CD8-positive, alpha-beta memory T cell (primary cell): ENCODE measurements at regions not wholly inside any gene's neighbourhood (a gene's known extent, or its start where the extent isn't known, plus 50 kb on each side); places are given as distances from the start of the nearest gene placed in this dataset.
"Not testable (repeated sequence)": the region's sequence is repeated elsewhere in the genome, so short reads cannot be mapped to it uniquely, and the experiment has no call there.

ENCODE experiments used
- CTCF ChIA-PET: fragments of 350-600 bp; sonication (Branson Sonifier 250); formaldehyde crosslinking; loops from one replicate; lab custom pipeline; 2021; ENCODE audit warnings: antibody characterized with exemption; lab: Charles Lee
- POLR2A ChIA-PET: fragments of 350-600 bp; sonication (Branson Sonifier 250); formaldehyde crosslinking; loops from one replicate; lab custom pipeline; 2021; ENCODE audit warnings: antibody characterized with exemption; lab: Charles Lee
- DNase-seq, 5 donors: peaks; one replicate each; pipeline versions ENCODE4 v3.0.0 to v3.0.0-alpha.2; 2020 to 2022; ENCODE audit warnings: mixed read lengths in 1 of 5
- H3K27ac ChIP-seq: one replicate; pipeline ENCODE4 v1.7.0; 2013; ENCODE audit warnings: low read depth, mild to moderate bottlenecking, low read length, moderate library complexity
- H3K27me3 ChIP-seq: 2 replicates; pipeline ENCODE4 v1.7.0; 2013; ENCODE audit warnings: low read length, mild to moderate bottlenecking; ENCODE audit not compliant: insufficient read depth, poor library complexity, severe bottlenecking
- H3K36me3 ChIP-seq: 2 replicates; pipeline ENCODE4 v1.7.0; 2013; ENCODE audit warnings: mild to moderate bottlenecking, low read length, moderate library complexity; ENCODE audit not compliant: insufficient read depth
- H3K4me1 ChIP-seq: 2 replicates; pipeline ENCODE4 v1.7.0; 2013; ENCODE audit warnings: mild to moderate bottlenecking, low read length, moderate library complexity; ENCODE audit not compliant: insufficient read depth
- H3K4me3 ChIP-seq: 2 replicates; pipeline ENCODE4 v1.7.0; 2013; ENCODE audit warnings: mild to moderate bottlenecking, low read length
- H3K9me3 ChIP-seq: 2 replicates; pipeline ENCODE4 v1.7.0; 2013; ENCODE audit warnings: mild to moderate bottlenecking, low read length
- H3K27ac Mint-ChIP-seq, 8 donors: one replicate each; pipeline ENCODE4 v1.8.0; 2020 to 2021; ENCODE audit warnings: mixed read lengths in 8 of 8, mild to moderate bottlenecking in 6 of 8, inconsistent platforms in 3 of 8, moderate library complexity in 3 of 8
- H3K27me3 Mint-ChIP-seq, 2 donors: one replicate each; pipeline ENCODE4 v1.8.0; 2020 to 2021; ENCODE audit warnings: mixed read lengths in 2 of 2, mild to moderate bottlenecking in 1 of 2, moderate library complexity in 1 of 2
- H3K36me3 Mint-ChIP-seq, 3 donors: one replicate each; pipeline ENCODE4 v1.8.0; 2020 to 2021; ENCODE audit warnings: mixed read lengths in 3 of 3, inconsistent platforms in 1 of 3, mild to moderate bottlenecking in 1 of 3
- H3K4me1 Mint-ChIP-seq, 3 donors: one replicate each; pipeline ENCODE4 v1.8.0; 2020 to 2021; ENCODE audit warnings: mixed read lengths in 3 of 3, inconsistent platforms in 1 of 3, mild to moderate bottlenecking in 1 of 3
- H3K4me3 Mint-ChIP-seq, 7 donors: one replicate each; pipeline ENCODE4 v1.8.0; 2020 to 2021; ENCODE audit warnings: mixed read lengths in 7 of 7, mild to moderate bottlenecking in 6 of 7, moderate library complexity in 4 of 7, inconsistent platforms in 2 of 7
- H3K9me3 Mint-ChIP-seq, 5 donors: one replicate each; pipeline ENCODE4 v1.8.0; 2020 to 2022; ENCODE audit warnings: mixed read lengths in 5 of 5, mild to moderate bottlenecking in 3 of 5, moderate library complexity in 2 of 5, inconsistent platforms in 1 of 5

DNA sequence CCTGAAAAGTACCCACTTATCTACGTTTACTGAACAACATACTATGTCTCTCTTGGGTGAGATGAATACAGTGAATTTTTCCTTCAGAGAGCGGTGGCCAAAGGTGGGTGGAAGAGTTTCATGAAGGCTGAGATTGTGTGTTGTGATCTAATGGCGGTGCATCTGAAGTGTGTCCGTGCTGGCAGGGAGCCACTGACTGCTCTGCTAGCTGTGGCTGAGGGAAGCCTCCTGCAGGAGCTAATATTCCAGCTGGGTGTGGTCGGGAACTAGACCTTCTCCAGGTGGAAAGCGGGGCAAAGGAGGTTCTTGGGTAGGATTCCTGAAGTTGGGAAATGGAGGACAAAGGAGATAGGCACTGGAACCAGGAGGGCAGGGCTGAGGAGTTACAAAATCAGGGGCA, 69.2 kb upstream of the GRB10 start:
- Histone ChIP-seq H3K27me3 (no peaks in the 10 kb centered on the region), H3K4me1 (no peaks in the 10 kb centered on the region), H3K36me3 (no peaks in the 10 kb centered on the region), H3K4me3 (no peak overlapping the region), H3K27ac (no peak overlapping the region), H3K9me3 (no peaks in the 10 kb centered on the region)
- H3K27me3 Mint-ChIP-seq: peaks cover 0 to 8% of the 10 kb centered on the region in 2 donors
- H3K4me3 Mint-ChIP-seq: no peak overlapping the region
- no peaks in the 10 kb centered on the region for H3K36me3 Mint-ChIP-seq
- H3K4me1 Mint-ChIP-seq: no peaks in the 10 kb centered on the region
- peaks cover 0 to 4% (median 0%) of the 10 kb centered on the region in 5 donors for H3K9me3 Mint-ChIP-seq
- no peak overlapping the region for H3K27ac Mint-ChIP-seq
- POLR2A ChIA-PET: no interaction called here
- no peak for DNase-seq
- CTCF ChIA-PET: no interaction called here

DNA sequence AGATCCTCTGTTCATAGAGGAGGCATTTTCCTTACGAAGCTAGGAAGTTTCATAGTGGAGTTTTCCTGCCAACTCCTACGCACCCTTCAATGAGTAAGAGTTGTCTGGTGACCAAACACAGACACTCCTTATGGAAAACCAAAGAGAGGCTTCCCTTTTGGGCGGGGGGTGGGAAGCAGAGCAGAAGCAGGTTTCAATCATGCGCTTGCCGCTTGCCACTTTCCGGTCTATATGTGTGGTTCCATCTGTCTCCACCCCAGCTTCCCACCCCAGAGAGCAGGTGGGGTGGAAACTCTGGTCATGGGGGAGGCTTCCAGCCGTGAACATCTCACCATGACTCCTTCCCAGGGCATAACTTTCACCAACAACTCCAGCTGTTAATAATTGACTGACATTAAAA, 68.8 kb upstream of the GRB10 start:
- Histone ChIP-seq H3K27ac (no peak overlapping the region), H3K36me3 (no peaks in the 10 kb centered on the region), H3K9me3 (no peaks in the 10 kb centered on the region), H3K4me1 (no peaks in the 10 kb centered on the region), H3K4me3 (no peak overlapping the region), H3K27me3 (no peaks in the 10 kb centered on the region)
- Mint-ChIP-seq H3K4me1 (no peaks in the 10 kb centered on the region), H3K36me3 (no peaks in the 10 kb centered on the region), H3K4me3 (no peak overlapping the region), H3K27me3 (peaks cover 0 to 8% of the 10 kb centered on the region in 2 donors), H3K27ac (no peak overlapping the region), H3K9me3 (peaks cover 0 to 5% (median 0%) of the 10 kb centered on the region in 5 donors)
- DNase-seq: no peak
- CTCF ChIA-PET: no interaction called here
- POLR2A ChIA-PET: no interaction called here

DNA sequence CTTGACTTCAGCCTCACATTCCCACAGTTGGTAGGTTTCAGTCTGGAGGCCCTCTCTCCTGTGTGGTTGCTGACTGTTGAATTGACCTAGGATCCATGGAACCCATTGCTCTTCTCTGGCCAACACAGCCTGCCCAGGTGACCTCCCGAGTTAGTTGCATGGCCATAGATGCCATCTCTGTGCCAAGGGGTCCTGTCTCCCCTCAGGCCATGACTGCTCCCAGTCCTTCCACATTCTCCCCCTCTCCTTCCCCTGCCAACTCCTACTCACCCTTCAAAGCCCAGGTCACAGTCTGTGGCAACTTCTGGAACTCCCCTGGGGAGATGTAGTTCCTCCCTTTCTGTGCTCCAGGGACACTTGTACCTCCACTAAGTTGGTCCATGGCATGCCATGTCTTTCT, 67.3 kb upstream of the GRB10 start:
- DNase-seq: no peak
- peaks cover 0 to 11% (median 3%) of the 10 kb centered on the region in 5 donors for H3K9me3 Mint-ChIP-seq
- Histone ChIP-seq H3K36me3 (no peaks in the 10 kb centered on the region), H3K27me3 (no peaks in the 10 kb centered on the region), H3K4me3 (no peak overlapping the region), H3K27ac (no peak overlapping the region), H3K4me1 (no peaks in the 10 kb centered on the region), H3K9me3 (no peaks in the 10 kb centered on the region)
- H3K27ac Mint-ChIP-seq: no peak overlapping the region
- peaks cover 0 to 13% of the 10 kb centered on the region in 2 donors for H3K27me3 Mint-ChIP-seq
- no peaks in the 10 kb centered on the region for H3K36me3 Mint-ChIP-seq
- ChIA-PET CTCF (no interaction called here), POLR2A (no interaction called here)
- no peak overlapping the region for H3K4me3 Mint-ChIP-seq
- no peaks in the 10 kb centered on the region for H3K4me1 Mint-ChIP-seq

DNA sequence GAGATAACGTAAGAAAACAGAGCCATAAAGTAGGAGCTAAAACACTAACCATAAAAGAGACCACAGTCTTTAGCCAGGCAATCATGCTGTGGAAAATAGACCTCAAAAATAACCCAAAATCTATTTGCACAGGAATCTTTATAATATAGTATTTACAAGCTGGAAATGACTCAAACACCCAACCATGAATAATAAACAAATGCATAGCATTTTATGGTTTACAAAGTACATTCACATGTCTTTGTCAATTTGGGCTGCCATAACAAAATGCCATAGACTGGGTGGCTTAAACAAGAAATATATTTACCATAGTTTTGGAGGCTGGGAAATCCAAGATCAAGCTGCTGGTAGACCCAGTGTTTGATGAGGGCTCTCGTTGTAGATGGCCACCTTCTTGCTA, 65.5 kb upstream of the GRB10 start:
- Mint-ChIP-seq H3K4me3 (no peak overlapping the region), H3K9me3 (peaks cover 0 to 14% (median 5%) of the 10 kb centered on the region in 5 donors), H3K27me3 (peaks cover 0 to 13% of the 10 kb centered on the region in 2 donors), H3K4me1 (no peaks in the 10 kb centered on the region), H3K36me3 (no peaks in the 10 kb centered on the region), H3K27ac (no peak overlapping the region)
- no peak overlapping the region for H3K4me3 ChIP-seq
- no peaks in the 10 kb centered on the region for H3K27me3 ChIP-seq
- H3K27ac ChIP-seq: no peak overlapping the region
- no peak for DNase-seq
- H3K9me3 ChIP-seq: no peaks in the 10 kb centered on the region
- ChIA-PET POLR2A (no interaction called here), CTCF (interaction anchor here (1.2 kb wide), 1 partner anchor 13 kb away, joined by 3 read pairs; no protein-coding TSS in a partner anchor)
- no peaks in the 10 kb centered on the region for H3K4me1 ChIP-seq
- no peaks in the 10 kb centered on the region for H3K36me3 ChIP-seq

DNA sequence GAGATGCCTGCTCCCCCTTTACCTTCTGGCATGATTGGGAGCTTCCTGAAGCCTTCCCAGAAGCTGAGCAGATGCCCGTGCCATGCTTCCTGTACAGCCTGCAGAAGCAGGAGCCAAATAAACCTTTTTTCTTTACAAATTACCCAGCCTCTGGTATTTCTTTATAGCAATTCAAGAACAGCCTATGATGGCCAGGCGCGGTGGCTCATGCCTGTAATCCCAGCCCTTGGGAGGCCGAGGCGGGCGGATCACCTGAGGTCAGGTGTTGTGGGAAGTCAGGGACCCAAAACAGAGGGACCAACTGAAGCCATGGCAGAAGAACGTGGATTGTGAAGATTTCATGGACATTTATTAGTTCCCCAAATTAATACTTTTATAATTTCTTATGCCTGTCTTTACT, 62.2 kb upstream of the GRB10 start:
- Mint-ChIP-seq H3K9me3 (peaks cover 0 to 14% (median 7%) of the 10 kb centered on the region in 5 donors), H3K27me3 (peaks cover 12 to 19% of the 10 kb centered on the region in 2 donors)
- H3K27ac Mint-ChIP-seq, H3K27ac ChIP-seq, POLR2A ChIA-PET, H3K4me1 ChIP-seq, H3K4me3 ChIP-seq, H3K27me3 ChIP-seq, H3K9me3 ChIP-seq, H3K36me3 Mint-ChIP-seq, CTCF ChIA-PET, H3K4me3 Mint-ChIP-seq, H3K36me3 ChIP-seq, DNase-seq, H3K4me1 Mint-ChIP-seq: not testable (repeated sequence)

DNA sequence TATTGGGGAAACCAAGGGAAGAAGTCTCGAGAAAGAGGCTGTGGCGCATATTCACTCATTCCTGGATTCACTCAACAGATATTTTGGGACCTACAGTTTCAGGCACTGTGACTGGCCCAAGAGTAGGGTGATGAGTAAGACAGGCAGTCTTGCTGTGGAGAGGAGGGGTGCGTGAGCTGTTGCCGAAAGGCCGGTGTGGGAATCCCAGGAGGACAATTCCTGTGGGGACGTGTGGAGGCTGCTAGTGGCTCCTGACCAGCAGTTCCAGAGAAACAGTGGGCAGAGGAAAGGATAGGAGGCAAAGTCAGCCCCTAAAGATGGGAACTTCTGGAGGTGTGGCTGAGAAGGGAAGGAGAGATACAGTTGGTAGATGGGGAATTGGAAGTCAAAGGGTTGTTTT, 59.3 kb upstream of the GRB10 start:
- Mint-ChIP-seq H3K27ac (no peak overlapping the region), H3K4me1 (no peaks in the 10 kb centered on the region), H3K4me3 (no peak overlapping the region), H3K9me3 (peaks cover 0 to 14% (median 6%) of the 10 kb centered on the region in 5 donors), H3K27me3 (peaks cover 12 to 23% of the 10 kb centered on the region in 2 donors), H3K36me3 (no peaks in the 10 kb centered on the region)
- Histone ChIP-seq H3K27me3 (no peaks in the 10 kb centered on the region), H3K27ac (no peak overlapping the region), H3K4me1 (no peaks in the 10 kb centered on the region), H3K36me3 (no peaks in the 10 kb centered on the region), H3K4me3 (no peak overlapping the region), H3K9me3 (no peaks in the 10 kb centered on the region)
- no peak for DNase-seq
- POLR2A ChIA-PET: no interaction called here
- CTCF ChIA-PET: no interaction called here

DNA sequence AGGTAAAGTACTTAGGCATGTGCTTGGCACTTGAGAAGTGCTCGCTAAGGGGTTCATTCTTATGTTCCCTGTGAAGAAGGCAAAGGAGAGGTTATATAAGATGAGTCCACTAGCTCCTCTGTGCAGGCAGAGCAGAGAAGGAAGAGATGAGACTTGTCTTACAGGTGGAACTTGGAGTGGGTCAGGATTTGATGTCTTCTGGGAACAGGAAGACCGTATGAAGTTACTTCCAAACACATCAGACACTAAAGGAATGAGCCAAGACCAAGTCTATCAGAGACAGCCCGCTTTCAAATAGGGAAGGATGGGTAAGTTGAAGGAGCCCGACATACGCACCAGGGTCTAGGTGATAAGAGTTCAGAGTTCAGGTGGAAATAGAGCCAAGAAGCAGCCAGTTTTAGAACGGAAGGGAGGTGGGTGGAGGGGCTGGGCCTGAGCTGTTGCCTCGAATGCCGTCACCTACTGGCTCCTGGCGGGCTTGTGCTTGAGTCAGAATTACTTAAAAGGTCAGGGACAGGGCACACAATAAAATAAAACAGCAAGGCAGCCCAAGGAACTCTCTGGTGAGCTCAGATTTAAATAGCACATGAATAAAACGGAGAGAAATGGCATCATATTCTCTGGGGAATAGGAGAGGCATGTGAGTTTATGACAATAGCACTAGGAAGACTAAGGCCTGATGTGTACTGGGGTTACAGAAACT, 56.1 kb upstream of the GRB10 start:
- H3K36me3 ChIP-seq: no peaks in the 10 kb centered on the region
- Mint-ChIP-seq H3K4me3 (no peak overlapping the region), H3K36me3 (no peaks in the 10 kb centered on the region), H3K27ac (no peak overlapping the region), H3K27me3 (peaks cover 12 to 25% of the 10 kb centered on the region in 2 donors), H3K4me1 (no peaks in the 10 kb centered on the region), H3K9me3 (peaks cover 0 to 4% (median 0%) of the 10 kb centered on the region in 5 donors)
- no peak for DNase-seq
- CTCF ChIA-PET: no interaction called here
- H3K27me3 ChIP-seq: no peaks in the 10 kb centered on the region
- no peaks in the 10 kb centered on the region for H3K4me1 ChIP-seq
- H3K9me3 ChIP-seq: no peaks in the 10 kb centered on the region
- no peak overlapping the region for H3K27ac ChIP-seq
- H3K4me3 ChIP-seq: no peak overlapping the region
- POLR2A ChIA-PET: no interaction called here

DNA sequence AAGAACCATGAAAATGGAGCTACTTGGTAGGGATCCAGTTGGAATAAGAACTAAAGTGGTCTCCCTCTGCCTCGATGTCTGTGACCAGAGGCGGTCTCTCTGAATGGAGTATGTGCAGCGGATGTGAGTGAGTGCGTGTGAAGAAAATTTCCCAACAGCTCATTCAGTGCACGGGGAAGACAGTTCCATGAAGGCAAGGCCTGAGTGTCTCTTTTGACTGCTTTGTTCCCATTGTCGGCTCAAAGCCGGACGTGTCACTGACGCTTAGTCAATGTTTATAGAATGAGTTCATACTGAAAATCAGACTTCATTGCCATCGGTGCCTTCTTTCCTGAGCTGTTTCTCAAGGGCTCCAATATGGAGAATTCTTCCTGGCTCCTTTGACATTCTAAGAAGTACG, 55.3 kb upstream of the GRB10 start:
- Histone ChIP-seq H3K27me3 (no peaks in the 10 kb centered on the region), H3K9me3 (no peaks in the 10 kb centered on the region), H3K36me3 (no peaks in the 10 kb centered on the region), H3K27ac (no peak overlapping the region), H3K4me1 (no peaks in the 10 kb centered on the region), H3K4me3 (no peak overlapping the region)
- H3K27me3 Mint-ChIP-seq: peaks cover 15 to 25% of the 10 kb centered on the region in 2 donors
- ChIA-PET CTCF (no interaction called here), POLR2A (no interaction called here)
- peaks cover 0 to 6% (median 0%) of the 10 kb centered on the region in 5 donors for H3K9me3 Mint-ChIP-seq
- H3K4me3 Mint-ChIP-seq: no peak overlapping the region
- H3K36me3 Mint-ChIP-seq: no peaks in the 10 kb centered on the region
- DNase-seq: no peak
- H3K4me1 Mint-ChIP-seq: no peaks in the 10 kb centered on the region
- no peak overlapping the region for H3K27ac Mint-ChIP-seq
